ENCODE measurements at regions not wholly inside any gene's neighbourhood (a gene's known extent, or its start where the extent isn't known, plus 50 kb on each side); places are given as distances from the start of the nearest gene placed in this dataset.

- no peak for DNase-seq
- Histone ChIP-seq H3K27me3 (no peaks in the 10 kb centered on the region), H3K27ac (no peak overlapping the region), H3K4me1 (no peaks in the 10 kb centered on the region), H3K36me3 (no peaks in the 10 kb centered on the region), H3K4me3 (no peak overlapping the region), H3K9me3 (no peaks in the 10 kb centered on the region)
- TF ChIP-seq CTCF (IDR thresholded peaks at IDR 0.05): no peak
- intact Hi-C loops (cut with DNase I; ENCODE audit: low total_unique reads): no loop called here
Observed at GRCh38 chr5:15374886-15375285, 125.1 kb upstream of the FBXL7 start.

- no peak for TF ChIP-seq CTCF (IDR thresholded peaks at IDR 0.05)
- no peak for TF ChIP-seq POLR2A (IDR thresholded peaks at IDR 0.05)
- Histone ChIP-seq H3K4me3 (no peak overlapping the region), H3K36me3 (no peaks in the 10 kb centered on the region), H3K4me1 (no peaks in the 10 kb centered on the region), H3K27ac (no peak overlapping the region), H3K9me3 (no peaks in the 10 kb centered on the region), H3K27me3 (no peaks in the 10 kb centered on the region)
- no peak for DNase-seq
- intact Hi-C loops (cut with DNase I; ENCODE audit: low total_unique reads): no loop called here
Observed at GRCh38 chr5:15373151-15373550, 126.8 kb upstream of the FBXL7 start.

- no peak overlapping the region for H3K27ac ChIP-seq
- H3K9me3 ChIP-seq: no peaks in the 10 kb centered on the region
- H3K4me1 ChIP-seq: no peaks in the 10 kb centered on the region
- no peaks in the 10 kb centered on the region for H3K27me3 ChIP-seq
- peak in 1 of 2 donors; percentile 50 for DNase-seq
- intact Hi-C loops (cut with DNase I; ENCODE audit: low total_unique reads): no loop called here
- H3K4me3 ChIP-seq: no peak overlapping the region
- H3K36me3 ChIP-seq: no peaks in the 10 kb centered on the region
- no peak for TF ChIP-seq POLR2A (IDR thresholded peaks at IDR 0.05)
- TF ChIP-seq CTCF (IDR thresholded peaks at IDR 0.05): no peak
Observed at GRCh38 chr5:15371184-15371583, 128.8 kb upstream of the FBXL7 start.

GRCh38 chr5:15368835-15369234 lies 131.1 kb upstream of the FBXL7 start:
- H3K4me3 ChIP-seq: no peak overlapping the region
- H3K27me3 ChIP-seq: no peaks in the 10 kb centered on the region
- DNase-seq: no peak
- intact Hi-C loops (cut with DNase I; ENCODE audit: low total_unique reads): no loop called here
- no peak overlapping the region for H3K27ac ChIP-seq
- no peaks in the 10 kb centered on the region for H3K36me3 ChIP-seq
- TF ChIP-seq CTCF (IDR thresholded peaks at IDR 0.05): no peak
- no peak for TF ChIP-seq POLR2A (IDR thresholded peaks at IDR 0.05)
- H3K9me3 ChIP-seq: no peaks in the 10 kb centered on the region
- H3K4me1 ChIP-seq: no peaks in the 10 kb centered on the region

- H3K9me3 ChIP-seq: no peaks in the 10 kb centered on the region
- no peaks in the 10 kb centered on the region for H3K27me3 ChIP-seq
- TF ChIP-seq POLR2A (IDR thresholded peaks at IDR 0.05) (no peak), CTCF (IDR thresholded peaks at IDR 0.05) (no peak)
- no peak overlapping the region for H3K4me3 ChIP-seq
- no peak overlapping the region for H3K27ac ChIP-seq
- no peak for DNase-seq
- intact Hi-C loops (cut with DNase I; ENCODE audit: low total_unique reads): no loop called here
- H3K4me1 ChIP-seq: no peaks in the 10 kb centered on the region
- no peaks in the 10 kb centered on the region for H3K36me3 ChIP-seq
Observed at GRCh38 chr5:15367489-15367888, 132.5 kb upstream of the FBXL7 start.

Data from uterus (tissue), 3 donors.